GM21717 (cell line): ENCODE measurements at regions not wholly inside any gene's neighbourhood (a gene's known extent, or its start where the extent isn't known, plus 50 kb on each side); places are given as distances from the start of the nearest gene placed in this dataset.
"Not testable (repeated sequence)": the region's sequence is repeated elsewhere in the genome, so short reads cannot be mapped to it uniquely, and the experiment has no call there.

Source experiments
- ATAC-seq: cut with Tn5 transposase; IDR thresholded peaks from one replicate; pipeline ENCODE4 v1.9.1; 2021; ENCODE audit warnings: mild to moderate bottlenecking, moderate library complexity; ENCODE audit not compliant: unreplicated experiment

- no peak for ATAC-seq
These were observed 51.3 kb upstream of the MOCS2 start for GRCh38 chr5:53160895-53161294.

- no peak for ATAC-seq
These were observed 52.3 kb upstream of the MOCS2 start for GRCh38 chr5:53161876-53162275.

- ATAC-seq, result no peak
These were observed 55.1 kb upstream of the MOCS2 start for GRCh38 chr5:53164478-53165165.

DNA sequence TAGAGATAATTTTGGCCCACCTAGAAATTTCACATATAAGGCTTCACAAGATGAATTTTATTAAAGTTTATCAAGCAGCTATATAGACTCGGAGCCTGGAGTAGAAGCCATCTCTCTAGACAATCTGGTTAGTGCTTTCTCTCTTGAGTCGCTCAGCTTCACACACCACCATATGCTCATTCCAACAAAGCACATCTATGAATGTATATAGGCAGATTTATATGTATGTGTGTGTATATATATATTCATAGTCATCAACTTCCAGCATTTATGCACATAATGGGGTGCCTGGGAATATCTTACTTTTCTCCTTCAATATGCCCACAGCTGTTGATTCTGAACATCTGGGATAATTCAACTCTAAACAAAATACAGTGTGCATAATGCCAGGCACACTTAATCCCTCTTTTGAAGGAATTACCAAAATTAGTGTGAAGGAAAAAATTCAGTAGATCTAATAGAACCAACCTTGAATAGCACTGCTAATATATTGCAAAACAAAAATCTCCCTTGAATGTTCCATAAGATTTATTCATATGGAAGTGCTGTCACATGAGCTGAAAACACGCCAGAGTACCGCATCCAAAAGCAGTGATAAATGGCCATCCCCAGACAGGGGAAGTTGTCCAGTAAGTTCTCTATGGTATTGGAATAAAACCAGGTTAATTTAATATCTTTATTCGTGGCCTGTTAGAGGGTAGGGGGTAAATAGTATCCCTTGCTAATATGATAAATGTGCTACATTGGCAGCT, 56.0 kb upstream of the MOCS2 start:
- ATAC-seq, result no peak

GRCh38 chr5:53166183-53166495, 56.6 kb upstream of the MOCS2 start:
- no peak for ATAC-seq

- ATAC-seq, result no peak
These were observed 58.3 kb upstream of the MOCS2 start for GRCh38 chr5:53167836-53168235.

DNA sequence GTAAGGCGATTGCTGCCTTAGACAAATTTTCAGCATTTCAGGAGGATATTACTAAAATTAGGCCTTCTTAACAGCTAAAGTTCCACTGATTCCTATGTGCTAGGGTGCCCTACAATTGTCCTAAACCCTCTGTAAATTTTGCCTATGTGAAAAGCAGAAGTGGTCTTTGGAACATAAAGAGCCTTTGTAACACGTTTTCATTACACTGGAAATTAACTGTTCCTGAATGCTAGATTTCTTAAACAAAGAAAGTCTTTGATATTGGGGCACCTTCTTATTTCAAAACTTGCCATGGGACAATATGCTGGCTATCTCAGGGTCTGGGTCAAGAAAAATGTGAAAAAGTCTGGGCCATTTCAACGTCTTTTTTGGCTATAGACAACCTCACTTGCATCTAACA, 60.4 kb upstream of the MOCS2 start:
- ATAC-seq, result no peak

GRCh38 chr5:53170746-53171349, 61.3 kb upstream of the MOCS2 start:
- ATAC-seq, result no peak

DNA sequence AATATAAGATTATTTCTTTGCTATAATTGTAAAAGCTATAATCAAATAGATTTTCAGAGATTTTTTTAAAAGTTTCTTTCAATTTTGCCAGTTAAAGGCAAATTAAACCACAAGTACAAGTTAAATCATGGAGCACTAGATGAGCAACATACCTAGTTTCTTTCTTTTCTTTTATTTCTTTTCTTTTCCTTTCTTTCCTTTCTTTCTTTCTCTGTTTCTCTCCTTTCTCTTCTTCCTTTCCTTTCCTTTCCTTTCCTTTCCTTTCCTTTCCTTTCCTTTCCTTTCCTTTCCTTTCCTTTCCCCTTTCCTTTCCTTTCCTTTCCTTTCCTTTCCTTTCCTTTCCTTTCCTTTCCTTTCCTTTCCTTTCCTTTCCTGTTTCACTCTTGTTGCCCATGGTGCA, 62.5 kb upstream of the MOCS2 start:
- ATAC-seq, result not testable (repeated sequence)

- no peak for ATAC-seq
These were observed 63.1 kb upstream of the MOCS2 start for GRCh38 chr5:53172630-53173029.

GRCh38 chr5:53173083-53173482, 63.5 kb upstream of the MOCS2 start:
- ATAC-seq, result no peak

DNA sequence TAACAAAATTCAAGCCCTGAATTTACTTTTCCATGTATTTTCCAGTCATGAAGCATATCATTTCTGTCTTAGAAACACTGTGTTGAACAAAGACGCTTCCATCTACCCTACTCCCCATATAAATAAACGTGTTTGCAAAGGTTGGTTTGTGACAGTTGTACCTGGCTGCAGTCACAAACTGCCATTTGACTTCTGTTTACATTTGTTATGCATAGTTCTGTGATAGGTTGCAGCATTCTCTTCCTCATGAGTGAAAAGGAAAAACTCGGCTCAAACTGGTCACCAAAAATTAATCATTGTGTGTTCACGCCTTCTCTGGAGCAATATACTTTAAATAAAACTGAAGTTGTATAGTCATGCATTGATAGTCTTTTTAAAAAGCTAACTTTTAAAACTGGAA, 69.3 kb upstream of the MOCS2 start:
- no peak for ATAC-seq

DNA sequence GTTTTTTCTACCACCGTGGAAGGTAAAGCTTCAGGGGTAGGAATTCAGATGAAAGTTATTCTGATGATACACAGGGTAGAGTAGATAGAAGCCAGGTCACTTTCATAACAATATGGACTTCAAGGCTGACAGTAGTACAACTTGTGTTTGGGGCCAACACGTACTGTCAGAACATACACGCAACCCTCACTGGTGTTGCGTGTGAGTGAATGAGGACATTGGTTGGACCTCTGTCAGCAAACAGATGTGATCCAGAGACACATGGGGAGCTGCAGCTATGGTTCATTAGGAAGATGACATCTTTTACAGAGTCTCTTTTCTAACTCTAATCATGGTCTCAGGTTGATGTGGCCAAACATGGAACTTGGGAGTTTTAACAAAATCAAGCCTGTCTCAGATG, 70.1 kb upstream of the MOCS2 start:
- ATAC-seq, result no peak

GRCh38 chr5:53180538-53180937, 71.0 kb upstream of the MOCS2 start:
- no peak for ATAC-seq

GRCh38 chr5:53180991-53181390, 71.4 kb upstream of the MOCS2 start:
- no peak for ATAC-seq

DNA sequence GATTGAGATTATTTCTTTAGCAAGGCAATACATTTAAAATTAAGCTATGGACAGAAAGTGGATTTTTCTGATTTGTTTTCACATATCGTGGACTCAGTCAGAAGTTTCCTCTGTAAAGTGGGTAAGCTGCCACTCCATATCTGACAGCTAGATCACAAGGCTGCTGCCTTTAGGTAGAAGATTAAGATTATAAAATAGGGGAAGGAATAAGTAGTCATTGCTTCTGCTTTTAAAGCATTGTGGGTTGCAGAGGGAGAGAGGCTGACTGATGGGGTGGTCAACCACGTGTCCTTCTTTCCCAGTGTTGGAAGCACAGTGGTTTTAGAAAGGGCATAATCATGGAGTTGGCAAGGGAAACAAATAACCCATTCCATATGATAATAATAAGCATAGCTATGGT, 74.3 kb upstream of the MOCS2 start:
- no peak for ATAC-seq

DNA sequence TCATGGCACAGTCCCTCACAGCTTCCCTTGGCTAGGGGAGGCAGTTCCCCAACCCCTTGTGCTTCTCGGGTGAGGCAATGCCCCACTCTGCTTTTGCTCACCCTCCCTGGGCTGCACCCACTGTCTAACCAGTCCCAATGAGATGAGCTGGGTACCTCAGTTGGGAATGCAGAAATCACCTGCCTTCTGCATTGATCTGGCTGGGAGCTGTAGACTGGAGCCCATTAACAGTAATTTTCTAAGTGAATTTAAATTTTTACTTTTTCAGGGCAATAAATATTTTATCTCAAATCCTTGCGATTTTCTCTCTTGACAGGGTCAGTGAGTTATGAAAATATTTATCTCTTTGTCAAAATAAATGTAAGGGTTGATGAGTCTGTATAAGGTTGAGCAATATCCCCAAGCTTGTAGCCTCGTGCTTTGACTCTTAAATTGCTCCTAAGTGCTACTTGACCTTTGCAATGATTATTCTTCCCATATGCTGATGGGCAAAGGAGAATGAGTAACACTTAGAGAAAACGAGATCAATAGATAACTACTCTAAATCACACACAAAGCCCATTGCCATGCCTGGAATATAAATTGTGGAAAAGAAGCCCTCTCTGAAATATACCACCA, 82.1 kb upstream of the MOCS2 start:
- no peak for ATAC-seq

- ATAC-seq, result no peak
These were observed 84.5 kb upstream of the MOCS2 start for GRCh38 chr5:53194086-53194485.

GRCh38 chr5:53199882-53200281, 90.3 kb upstream of the MOCS2 start:
- no peak for ATAC-seq

DNA sequence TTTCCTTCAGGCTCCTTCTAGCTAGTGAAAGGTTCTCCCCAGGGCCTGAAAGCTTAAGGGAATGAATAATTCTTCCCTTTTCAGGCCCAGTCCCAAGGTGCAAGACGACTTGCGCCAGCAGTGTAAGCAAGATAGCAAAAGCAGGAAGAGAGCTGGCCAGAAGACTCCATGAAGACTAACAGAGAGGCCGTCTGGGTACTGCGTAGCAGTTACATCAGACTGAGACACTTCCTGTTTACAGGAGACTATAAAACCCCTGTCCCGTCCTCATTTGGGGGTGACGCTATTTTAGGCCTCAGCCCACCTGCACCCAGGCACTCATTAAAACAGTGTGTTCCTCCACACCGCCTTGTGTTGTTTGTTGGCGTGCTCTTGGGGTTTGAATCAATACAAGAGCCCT, 90.7 kb upstream of the MOCS2 start:
- no peak for ATAC-seq

DNA sequence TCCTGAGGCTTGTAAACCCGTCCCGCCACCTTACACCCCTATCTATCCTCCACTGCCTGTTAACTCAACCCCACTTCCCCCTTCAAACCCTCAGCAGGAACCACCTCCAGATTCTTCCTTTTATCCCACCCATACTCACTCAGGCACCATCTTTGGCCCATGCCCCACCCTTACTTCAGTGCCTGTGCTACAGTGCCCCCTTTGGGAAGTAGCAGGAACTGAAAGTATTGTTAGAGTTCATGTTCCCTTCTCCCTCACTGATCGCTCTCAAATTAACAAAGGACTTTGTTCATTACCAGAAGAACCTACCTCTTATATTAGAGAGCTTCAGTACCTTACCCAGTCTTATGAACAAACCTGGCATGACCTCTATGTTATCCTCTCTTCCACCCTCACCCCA, 92.2 kb upstream of the MOCS2 start:
- ATAC-seq, result no peak

DNA sequence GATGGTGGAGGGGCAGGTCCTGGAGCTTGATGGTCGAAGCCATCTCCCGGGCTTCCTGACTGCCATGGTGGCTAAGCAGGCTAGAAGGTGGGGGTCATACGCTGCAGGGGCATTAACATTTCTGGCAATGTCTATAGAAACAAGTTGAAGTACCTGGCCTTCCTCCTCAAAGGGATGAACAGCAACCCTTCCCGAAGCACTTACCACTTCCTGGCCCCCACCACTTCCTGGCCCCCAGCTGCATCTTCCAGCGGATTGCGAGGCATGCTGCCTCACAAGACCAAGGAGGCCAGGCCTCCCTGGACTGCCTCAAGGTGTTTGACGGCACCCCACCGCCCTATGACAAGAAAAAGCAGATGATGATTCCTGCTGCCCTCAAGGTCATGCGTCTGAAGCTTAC, 97.0 kb upstream of the MOCS2 start:
- no peak for ATAC-seq
